Heart left ventricle (tissue), 16 donors: ENCODE measurements at regions not wholly inside any gene's neighbourhood (a gene's known extent, or its start where the extent isn't known, plus 50 kb on each side); places are given as distances from the start of the nearest gene placed in this dataset.
A peak's percentile ranks its signal among the peaks of the same experiment; 100 is the strongest.

Experiments
- ATAC-seq, 4 donors: fragments of 200-7000 bp; cut with Tn5 transposase; one replicate each; pipeline ENCODE4 v1.9.1; 2020 to 2022; ENCODE audit warnings: moderate library complexity in 4 of 4, mild to moderate bottlenecking in 3 of 4, moderate number of reproducible peaks in 1 of 4
- DNase-seq, 5 donors: peaks; one replicate each; pipeline ENCODE4 v3.0.0-alpha.2; 2020
- H3K27ac ChIP-seq, 12 donors: fragments of 200-600 bp; sonication (generic) in 4 of 12; one replicate each; pipeline versions ENCODE4 v1.5.0 to v1.8.0; 2016 to 2022; ENCODE audit warnings: mild to moderate bottlenecking in 2 of 12
- H3K27me3 ChIP-seq, 9 donors: fragments of 200-600 bp; sonication (generic) in 2 of 9; one replicate each; pipeline versions ENCODE4 v1.5.1 to v1.8.0; 2016 to 2022; ENCODE audit warnings: mild to moderate bottlenecking in 3 of 9
- H3K36me3 ChIP-seq, 9 donors: fragments of 200-600 bp; sonication (generic) in 2 of 9; one replicate each; pipeline versions ENCODE4 v1.5.0 to v1.8.0; 2018 to 2022; ENCODE audit warnings: mild to moderate bottlenecking in 2 of 9
- H3K4me1 ChIP-seq, 12 donors: fragments of 200-600 bp; sonication (generic) in 4 of 12; one replicate each; pipeline versions ENCODE4 v1.5.0 to v1.8.0; 2016 to 2022; ENCODE audit warnings: mild to moderate bottlenecking in 3 of 12
- H3K4me3 ChIP-seq, 12 donors: fragments of 200-600 bp; sonication (generic) in 4 of 12; one replicate each; pipeline versions ENCODE4 v1.5.0 to v1.8.0; 2017 to 2022; ENCODE audit warnings: mild to moderate bottlenecking in 9 of 12, moderate library complexity in 4 of 12
- H3K9me3 ChIP-seq, 12 donors: fragments of 200-600 bp; sonication (generic) in 4 of 12; one replicate each; pipeline versions ENCODE4 v1.5.0 to v1.8.0; 2016 to 2022; ENCODE audit warnings: mild to moderate bottlenecking in 1 of 12
- CTCF ChIP-seq, 12 donors: fragments of 200-600 bp; sonication (generic) in 4 of 12; IDR thresholded peaks; one replicate each; pipeline versions ENCODE4 v1.5.0 to v1.8.0; 2018 to 2022; ENCODE audit warnings: antibody characterized with exemption in 12 of 12, mild to moderate bottlenecking in 5 of 12
- POLR2A ChIP-seq, 2 donors: fragments of 450-650 bp; IDR thresholded peaks; one replicate each; pipeline ENCODE4 v1.6.1; 2017; ENCODE audit warnings: antibody characterized with exemption in 2 of 2, mild to moderate bottlenecking in 2 of 2, moderate library complexity in 2 of 2
- WGBS, 4 donors: extraction: QIAGEN DNeasy Blood & Tissue Kit in 2 of 4; methylation state at CpG; one replicate each; pipeline versions ENCODE4 v1.1.5 to v1.1.7; 2013 to 2018; 5-methylcytosine and 5-hydroxymethylcytosine counted together
- intact Hi-C, 10 donors: fragments of 100-400 bp; cut with DNase I; formaldehyde crosslinking; loops; one replicate each; pipeline versions ENCODE4 v1.11.1 to v1.14.2; 2022
- donor health status: ischemic (EF 13 %, LVEDD 7.1; RV severe dilation, severe dysfunction).
- donor health status: healthy with polysubstance abuse.
- donor health status: DM: no; HTN: yes; CAD: no.
- donor health status: DM: no; HTN: no; CAD: no.
- donor health status: ischemic (EF 25% LVEDD 6.9; RV normal size, moderate dysfunction).
- donor health status: ischemic (EF 25% LVEDD 5.7; RV mildly dilated, moderate dysfunction).
- donor health status: healthy.
- donor health status: DM: yes; HTN: yes; CAD: no.
- donor health status: ischemic (EF 35%, LVEDD 5.7; RV mildly dilated, moderate dysfunction).
- donor health status: nonischemic (EF 11% LVEDD 7.7; RV severe dilation, severe dysfunction).
- donor health status: DM: yes; HTN: yes; CAD: no.
- donor health status: PGD.
- donor health status: ischemic (EF 29% LVEDD 5.4; RV normal size, mild dysfunction).
- donor health status: nonischemic (EF 23%, LVEDD 6.1; RV moderate dilation, normal function).

GRCh38 chr6:74749211-74750147 is 456.4 kb downstream of the COL12A1 start:
- H3K9me3 ChIP-seq, result no peaks in the 10 kb centered on the region
- peak overlapping the region in 1 of 12 donors; percentile 26 for H3K27ac ChIP-seq
- no peak for DNase-seq
- WGBS, 4 donors, result 47 to 60% (median 55%) methylated on average over 10 of the region's 10 CpGs
- H3K4me1 ChIP-seq, result no peaks in the 10 kb centered on the region
- no peaks in the 10 kb centered on the region for H3K27me3 ChIP-seq
- intact Hi-C loops, result loop anchor here in 6 of 10 donors (5.0 to 10.0 kb wide), 3 partner anchors 453 to 458 kb away; partner anchors contain the start of gene COL12A1 (in 5 of the 6)
- TF ChIP-seq POLR2A (IDR thresholded peaks at IDR 0.05) (no peak), CTCF (IDR thresholded peaks at IDR 0.05) (no peak)
- ATAC-seq, result peak in 1 of 4 donors; percentile 29
- no peak overlapping the region for H3K4me3 ChIP-seq
- no peaks in the 10 kb centered on the region for H3K36me3 ChIP-seq

DNA sequence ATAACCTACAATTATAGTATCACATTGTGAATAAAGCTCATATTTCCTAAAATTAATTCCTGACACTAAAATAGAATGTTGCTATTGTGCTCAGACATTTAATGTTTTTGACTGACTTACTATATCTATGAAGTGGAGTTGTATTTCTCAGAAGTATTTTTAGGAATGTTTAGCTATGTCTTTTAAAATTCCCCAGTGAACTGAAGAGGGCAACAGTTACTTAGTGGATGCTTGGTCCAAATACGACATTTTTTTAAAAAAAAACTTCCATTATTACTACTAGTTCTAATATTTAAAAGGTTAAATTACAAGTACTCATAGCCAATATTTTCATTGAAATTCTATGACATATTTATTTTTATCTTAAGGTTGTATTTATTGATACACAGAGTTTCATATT is 460.2 kb downstream of the COL12A1 start:
- Histone ChIP-seq H3K36me3 (no peaks in the 10 kb centered on the region), H3K9me3 (no peaks in the 10 kb centered on the region), H3K27ac (no peak overlapping the region), H3K4me1 (no peaks in the 10 kb centered on the region), H3K27me3 (no peaks in the 10 kb centered on the region), H3K4me3 (no peak overlapping the region)
- TF ChIP-seq POLR2A (IDR thresholded peaks at IDR 0.05), result no peak
- no peak for TF ChIP-seq CTCF (IDR thresholded peaks at IDR 0.05)
- intact Hi-C loops, result no loop called here
- ATAC-seq (no peak), DNase-seq (no peak)
- WGBS, 4 donors, result 34 to 49% (median 39%) methylated on average over 1 of the region's 1 CpG

- no peak for ATAC-seq
- H3K4me3 ChIP-seq, result no peak overlapping the region
- TF ChIP-seq CTCF (IDR thresholded peaks at IDR 0.05) (no peak), POLR2A (IDR thresholded peaks at IDR 0.05) (no peak)
- H3K36me3 ChIP-seq, result no peaks in the 10 kb centered on the region
- H3K27ac ChIP-seq, result no peak overlapping the region
- no peaks in the 10 kb centered on the region for H3K4me1 ChIP-seq
- intact Hi-C loops, result no loop called here
- 86 to 94% (median 91%) methylated on average over 3 of the region's 3 CpGs for WGBS, 4 donors
- no peaks in the 10 kb centered on the region for H3K27me3 ChIP-seq
- no peak for DNase-seq
- H3K9me3 ChIP-seq, result no peaks in the 10 kb centered on the region
These were observed 462.9 kb downstream of the COL12A1 start for GRCh38 chr6:74742793-74743508.

DNA sequence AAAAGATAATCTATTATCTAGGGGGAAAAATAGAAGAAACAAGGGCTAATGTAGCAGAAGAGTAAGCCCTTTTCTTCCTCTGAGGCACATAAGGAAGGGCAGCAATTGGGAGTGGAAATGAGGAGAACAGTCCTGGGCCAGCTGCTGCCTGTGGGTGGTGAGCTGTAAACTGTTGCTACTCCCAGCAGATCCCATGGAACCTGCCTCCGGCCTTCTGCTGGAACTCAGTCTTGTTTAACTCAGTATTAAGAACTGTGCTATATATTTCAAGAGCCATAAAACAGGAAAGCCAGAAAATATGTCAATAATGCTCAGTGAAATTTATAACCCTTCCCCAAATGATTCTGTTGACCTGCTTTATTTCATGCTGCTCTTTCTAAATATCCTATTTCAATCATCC is 464.2 kb downstream of the COL12A1 start:
- intact Hi-C loops, result no loop called here
- Histone ChIP-seq H3K4me1 (no peaks in the 10 kb centered on the region), H3K36me3 (no peaks in the 10 kb centered on the region), H3K4me3 (no peak overlapping the region), H3K27me3 (no peaks in the 10 kb centered on the region), H3K9me3 (peaks cover 0 to 11% (median 2%) of the 10 kb centered on the region in 12 donors), H3K27ac (peak overlapping the region in 1 of 12 donors; percentile 3)
- WGBS, 4 donors, result 55 to 69% (median 65%) methylated on average over 1 of the region's 1 CpG
- peak in 3 of 5 donors; percentile 23 to 46 (median 35) for DNase-seq
- peak in 2 of 4 donors; percentile 62 to 63 for ATAC-seq
- no peak for TF ChIP-seq CTCF (IDR thresholded peaks at IDR 0.05)
- TF ChIP-seq POLR2A (IDR thresholded peaks at IDR 0.05), result no peak
